HepG2 (cell line): ENCODE measurements at regions not wholly inside any gene's neighbourhood (a gene's known extent, or its start where the extent isn't known, plus 50 kb on each side); places are given as distances from the start of the nearest gene placed in this dataset.

Experiments used
- ATAC-seq: fragments of 200-7000 bp; cut with Tn5 transposase; 3 replicates; pipeline ENCODE4 v1.9.1; 2020; ENCODE audit warnings: mild to moderate bottlenecking, moderate library complexity
- BruUV-seq: library from RNA; stranded (reverse); fragments of 400-500 nt; replicated peaks from 2 replicates; lab custom pipeline; 2021; lab: Mats Ljungman, UMichigan
- CTCF ChIA-PET: fragments of 300-600 bp; formaldehyde crosslinking; extraction: SDS; loops from one replicate; lab custom pipeline; 2021; ENCODE audit warnings: low total read pairs, inconsistent platforms, low intra/inter-chr PET ratio; lab: Yijun Ruan, JAX
- POLR2A ChIA-PET: fragments of 350-600 bp; sonication (Branson Sonifier 250); formaldehyde crosslinking; loops from one replicate; lab custom pipeline; 2020; ENCODE audit warnings: antibody characterized with exemption, inconsistent platforms; lab: Yijun Ruan, JAX
- DNase-seq: peaks from one replicate; pipeline ENCODE4 v3.0.0-alpha.2; 2015; ENCODE audit warnings: low spot score
- FAIRE-seq: peaks from 3 replicates; lab custom pipeline; 2011; peaks lifted over from hg19 to GRCh38; lab: Jason Lieb, UNC
- H2AFZ ChIP-seq: one replicate; pipeline ENCODE4 v1.6.1; 2011; ENCODE audit warnings: low read length, inconsistent platforms
- H3K27ac ChIP-seq: fragments of 300-600 bp; 3 replicates; pipeline ENCODE4 v1.8.0; 2011; ENCODE audit warnings: mixed run types, mild to moderate bottlenecking, mixed read lengths, low read length, inconsistent platforms; ENCODE audit not compliant: insufficient read depth; ENCODE audit errors: extremely low read length
- H3K27me3 ChIP-seq, 2 experiments: fragments of 200-600 bp in 1 of 2; 2 replicates in 1 of 2; 3 replicates in 1 of 2; pipeline versions ENCODE4 v1.6.0 to v1.8.0; 2011; ENCODE audit warnings: low read length in 2 of 2, mild to moderate bottlenecking in 2 of 2, moderate library complexity in 2 of 2, inconsistent platforms in 1 of 2; ENCODE audit not compliant: insufficient read depth in 2 of 2, control insufficient read depth in 1 of 2
- H3K36me3 ChIP-seq, 2 experiments: fragments of 200-600 bp in 1 of 2; replicated peaks in 1 of 2; 2 replicates in 1 of 2; 3 replicates in 1 of 2; pipeline versions ENCODE4 v1.5.1 to v1.8.0; 2011; ENCODE audit warnings: low read length in 2 of 2, inconsistent platforms in 1 of 2; ENCODE audit not compliant: insufficient read depth in 2 of 2, control insufficient read depth in 1 of 2
- H3K4me1 ChIP-seq: 2 replicates; pipeline ENCODE4 v1.5.1; 2012; ENCODE audit warnings: low read length, inconsistent platforms; ENCODE audit not compliant: insufficient read depth
- H3K4me2 ChIP-seq: 2 replicates; pipeline ENCODE4 v1.6.0; 2011; ENCODE audit warnings: low read depth, low read length, inconsistent platforms
- H3K4me3 ChIP-seq, 3 experiments: fragments of 200-600 bp in 1 of 3; sonication (generic), shearing (Covaris generic) in 1 of 3; replicated peaks in 1 of 3; 2 replicates each; pipeline ENCODE4 v1.5.1; 2011 to 2016; ENCODE audit warnings: low read length in 3 of 3, inconsistent platforms in 2 of 3, low read depth in 2 of 3, mild to moderate bottlenecking in 2 of 3, control low read depth in 1 of 3, mixed read lengths in 1 of 3; ENCODE audit not compliant: insufficient read depth in 1 of 3
- H3K79me2 ChIP-seq: one replicate; pipeline ENCODE4 v1.6.1; 2011; ENCODE audit warnings: low read length, inconsistent platforms; ENCODE audit not compliant: insufficient read depth
- H3K9ac ChIP-seq: 2 replicates; pipeline ENCODE4 v1.6.0; 2011; ENCODE audit warnings: mild to moderate bottlenecking, low read depth, low read length, inconsistent platforms; ENCODE audit not compliant: insufficient read depth
- H3K9me3 ChIP-seq: 2 replicates; pipeline ENCODE4 v1.5.1; 2012; ENCODE audit warnings: mild to moderate bottlenecking, low read length
- H4K20me1 ChIP-seq: 2 replicates; pipeline ENCODE4 v1.6.0; 2011; ENCODE audit warnings: inconsistent platforms, mild to moderate bottlenecking, low read length, moderate library complexity; ENCODE audit not compliant: insufficient read depth
- BCL3 ChIP-seq: sonication (generic); formaldehyde crosslinking; IDR thresholded peaks from 2 replicates; pipeline ENCODE4 v1.5.1; 2020; ENCODE audit warnings: mild to moderate bottlenecking, missing genetic modification reagents, moderate library complexity
- NFRKB ChIP-seq: fragments of 450-650 bp; IDR thresholded peaks from 2 replicates; pipeline ENCODE4 v1.6.1; 2017
- PLRG1 ChIP-seq: fragments of 450-650 bp; conservative IDR thresholded peaks from 2 replicates; pipeline ENCODE4 v1.6.1; 2016
- SNAPC2 ChIP-seq: sonication (generic); formaldehyde crosslinking; IDR thresholded peaks from 2 replicates; pipeline ENCODE4 v1.8.1; 2022; ENCODE audit warnings: mild to moderate bottlenecking, missing genetic modification reagents
- TCF7 ChIP-seq: sonication (generic); IDR thresholded peaks from 2 replicates; pipeline ENCODE4 v1.6.1; 2016; ENCODE audit warnings: antibody characterized with exemption, low read depth
- TEAD3 ChIP-seq: optimal IDR thresholded peaks from 2 replicates; pipeline ENCODE3; 2016; ENCODE audit warnings: borderline replicate concordance
- ZNF12 ChIP-seq: sonication (generic); formaldehyde crosslinking; IDR thresholded peaks from 2 replicates; pipeline ENCODE4 v1.5.0; 2020; ENCODE audit warnings: missing genetic modification reagents
- ZNF180 ChIP-seq: sonication (generic); formaldehyde crosslinking; IDR thresholded peaks from 2 replicates; pipeline ENCODE4 v1.4.0; 2020; ENCODE audit warnings: low read depth, missing genetic modification reagents, borderline replicate concordance
- ZNF414 ChIP-seq: sonication (generic); formaldehyde crosslinking; IDR thresholded peaks from 2 replicates; pipeline ENCODE4 v1.5.0; 2020; ENCODE audit warnings: missing genetic modification reagents
- ZNF451 ChIP-seq: sonication (generic); formaldehyde crosslinking; IDR thresholded peaks from 2 replicates; pipeline ENCODE4 v1.5.0; 2020; ENCODE audit warnings: mild to moderate bottlenecking, missing genetic modification reagents
- WGBS: methylation state at CpG from one replicate; pipeline ENCODE4 v1.1.6; 2017; ENCODE audit warnings: low lambda C conversion rate; 5-methylcytosine and 5-hydroxymethylcytosine counted together
- in situ Hi-C: cut with HindIII; loops from 2 replicates; pipeline ENCODE4 v1.10.0; 2017; ENCODE audit warnings: low pct_unique_long_range_greater_than_20kb; ENCODE audit not compliant: extremely low pct_ligation_motif_present
- intact Hi-C: fragments of 100-400 bp; cut with micrococcal nuclease; formaldehyde crosslinking; loops from one replicate; pipeline ENCODE4 v1.10.0; 2022; ENCODE audit not compliant: unreplicated experiment
- TF ChIP-seq, protein P1 (sequence below): sonication (generic); formaldehyde crosslinking; IDR thresholded peaks from 2 replicates; pipeline ENCODE4 v1.4.0; 2020; ENCODE audit warnings: missing genetic modification reagents
- TF ChIP-seq, protein P2 (sequence below): sonication (generic); formaldehyde crosslinking; IDR thresholded peaks from 2 replicates; pipeline ENCODE4 v1.8.1; 2023; ENCODE audit warnings: missing genetic modification reagents, mild to moderate bottlenecking, borderline replicate concordance

- H4K20me1 ChIP-seq, result no peaks in the 10 kb centered on the region
- no peak overlapping the region for H3K4me2 ChIP-seq
- ChIA-PET POLR2A (no interaction called here), CTCF (no interaction called here)
- WGBS, result 2% methylated on average over 3 of the region's 3 CpGs
- BruUV-seq, result no TSS peak
- ATAC-seq (no peak), DNase-seq (no peak), FAIRE-seq (no peak)
- no peak overlapping the region for H3K27ac ChIP-seq
- intact Hi-C loops, result no loop called here
- H3K27me3 ChIP-seq, result no peaks in the 10 kb centered on the region
- H2AFZ ChIP-seq, result no peak overlapping the region
- in situ Hi-C loops, result no loop called here
- H3K9ac ChIP-seq, result no peak overlapping the region
- TF ChIP-seq PLRG1 (no peak), NFRKB (no peak), TCF7 (no peak), SNAPC2 (CRISPR knock-in tag) (no peak), TEAD3 (CRISPR knock-in tag) (no peak), ZNF180 (no peak), ZNF451 (no peak), ZNF12 (CRISPR knock-in tag) (no peak), ZNF414 (CRISPR knock-in tag) (no peak), BCL3 (CRISPR knock-in tag) (no peak)
- TF ChIP-seq, protein P1, sequence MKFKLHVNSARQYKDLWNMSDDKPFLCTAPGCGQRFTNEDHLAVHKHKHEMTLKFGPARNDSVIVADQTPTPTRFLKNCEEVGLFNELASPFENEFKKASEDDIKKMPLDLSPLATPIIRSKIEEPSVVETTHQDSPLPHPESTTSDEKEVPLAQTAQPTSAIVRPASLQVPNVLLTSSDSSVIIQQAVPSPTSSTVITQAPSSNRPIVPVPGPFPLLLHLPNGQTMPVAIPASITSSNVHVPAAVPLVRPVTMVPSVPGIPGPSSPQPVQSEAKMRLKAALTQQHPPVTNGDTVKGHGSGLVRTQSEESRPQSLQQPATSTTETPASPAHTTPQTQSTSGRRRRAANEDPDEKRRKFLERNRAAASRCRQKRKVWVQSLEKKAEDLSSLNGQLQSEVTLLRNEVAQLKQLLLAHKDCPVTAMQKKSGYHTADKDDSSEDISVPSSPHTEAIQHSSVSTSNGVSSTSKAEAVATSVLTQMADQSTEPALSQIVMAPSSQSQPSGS (CRISPR knock-in tag), result no peak
- TF ChIP-seq, protein P2, sequence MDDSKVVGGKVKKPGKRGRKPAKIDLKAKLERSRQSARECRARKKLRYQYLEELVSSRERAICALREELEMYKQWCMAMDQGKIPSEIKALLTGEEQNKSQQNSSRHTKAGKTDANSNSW, result no peak
- no peak overlapping the region for H3K4me3 ChIP-seq
- no peaks in the 10 kb centered on the region for H3K36me3 ChIP-seq
- no peaks in the 10 kb centered on the region for H3K79me2 ChIP-seq
- H3K9me3 ChIP-seq, result peaks cover 48% of the 10 kb centered on the region; the same call in 1 of the 2 replicates
- no peaks in the 10 kb centered on the region for H3K4me1 ChIP-seq
These were observed 1526.5 kb upstream of the SLC10A2 start for GRCh38 chr13:104592545-104593250.
